ENCODE measurements at regions not wholly inside any gene's neighbourhood (a gene's known extent, or its start where the extent isn't known, plus 50 kb on each side); places are given as distances from the start of the nearest gene placed in this dataset.

DNA sequence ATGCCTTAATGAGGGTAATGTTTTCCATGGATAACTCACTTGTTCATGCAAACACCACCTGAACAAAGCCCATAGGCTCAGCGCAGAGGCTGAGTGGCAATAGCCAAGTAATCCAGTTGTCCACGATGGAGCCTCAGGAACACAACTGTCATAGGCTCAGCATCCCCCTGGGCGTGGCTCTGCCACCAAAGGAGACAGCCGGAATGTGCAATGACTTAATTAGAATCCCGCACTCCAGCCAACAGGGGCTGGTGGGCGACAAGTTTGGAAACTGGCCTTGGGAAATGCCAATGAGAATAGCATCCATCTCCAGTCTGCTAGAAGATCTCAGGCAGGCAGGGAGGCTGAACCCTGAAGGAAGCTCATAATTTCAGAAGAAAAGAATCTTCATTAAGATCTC is 411.7 kb upstream of the NRP1 start:
- no peak for DNase-seq (ENCODE audit: low read depth in 2 of 2)

DNA sequence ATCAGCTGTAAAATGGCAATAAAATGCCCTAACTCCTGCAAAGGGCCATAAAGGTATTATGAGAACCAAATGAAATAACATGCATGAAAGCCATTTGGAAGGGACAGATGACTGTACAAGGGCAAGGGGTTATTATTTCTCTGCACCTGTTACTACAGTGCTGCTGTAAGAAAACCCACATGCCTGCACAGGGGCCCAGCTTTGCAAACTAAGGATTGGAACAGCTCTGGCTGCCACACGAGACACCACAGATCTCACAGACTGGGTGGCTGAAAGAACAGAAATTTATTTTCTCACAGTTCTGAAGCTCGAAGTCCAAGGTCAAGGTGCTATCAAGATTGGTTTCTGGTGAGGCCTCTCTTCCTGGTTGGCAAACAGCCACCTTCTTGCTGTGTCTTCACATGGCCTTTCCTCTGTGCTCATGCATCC is 409.0 kb upstream of the NRP1 start:
- DNase-seq (ENCODE audit: low read depth in 2 of 2): no peak

DNA sequence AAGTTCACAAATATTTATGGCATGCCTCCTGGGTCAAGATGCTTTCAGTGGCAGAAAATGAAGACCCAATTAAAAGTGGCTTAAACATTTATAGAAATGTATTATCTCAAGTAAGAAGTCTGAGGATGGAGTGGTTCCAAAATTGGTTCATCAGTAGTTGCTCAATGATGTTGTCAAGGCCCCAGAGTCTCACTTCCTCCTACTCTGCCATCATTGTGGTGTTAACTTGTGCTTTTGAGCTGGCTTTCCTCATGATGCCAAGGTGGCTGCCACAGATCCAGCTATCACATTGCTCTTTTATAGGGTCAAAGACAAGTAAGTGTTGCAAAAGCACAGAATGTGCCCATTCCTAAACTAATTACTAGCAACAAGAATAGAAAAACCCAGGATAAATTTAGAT is 404.6 kb upstream of the NRP1 start:
- DNase-seq (ENCODE audit: low read depth in 2 of 2): no peak

DNA sequence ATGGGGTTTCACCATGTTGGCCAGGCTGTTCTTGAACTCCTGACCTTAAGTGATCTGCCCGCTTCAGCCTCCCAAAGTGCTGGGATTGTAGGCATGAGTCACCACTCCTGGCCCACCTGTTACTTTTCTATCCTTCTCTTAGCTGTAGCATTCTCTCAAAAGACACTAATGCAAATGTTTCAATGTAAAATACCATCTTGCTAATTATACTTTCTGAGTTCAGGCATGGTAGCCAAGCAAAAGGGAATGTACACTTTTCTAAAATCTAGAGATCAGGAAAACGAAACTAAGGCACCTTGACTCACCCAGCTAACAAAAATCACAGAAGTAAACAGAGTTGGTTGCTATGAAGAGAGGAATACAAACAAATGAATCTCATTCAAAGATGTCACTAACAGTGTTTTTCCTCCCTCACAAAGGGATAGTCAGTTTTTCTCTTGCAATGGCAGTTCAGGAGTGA is 401.0 kb upstream of the NRP1 start:
- DNase-seq (ENCODE audit: low read depth in 2 of 2): no peak

DNA sequence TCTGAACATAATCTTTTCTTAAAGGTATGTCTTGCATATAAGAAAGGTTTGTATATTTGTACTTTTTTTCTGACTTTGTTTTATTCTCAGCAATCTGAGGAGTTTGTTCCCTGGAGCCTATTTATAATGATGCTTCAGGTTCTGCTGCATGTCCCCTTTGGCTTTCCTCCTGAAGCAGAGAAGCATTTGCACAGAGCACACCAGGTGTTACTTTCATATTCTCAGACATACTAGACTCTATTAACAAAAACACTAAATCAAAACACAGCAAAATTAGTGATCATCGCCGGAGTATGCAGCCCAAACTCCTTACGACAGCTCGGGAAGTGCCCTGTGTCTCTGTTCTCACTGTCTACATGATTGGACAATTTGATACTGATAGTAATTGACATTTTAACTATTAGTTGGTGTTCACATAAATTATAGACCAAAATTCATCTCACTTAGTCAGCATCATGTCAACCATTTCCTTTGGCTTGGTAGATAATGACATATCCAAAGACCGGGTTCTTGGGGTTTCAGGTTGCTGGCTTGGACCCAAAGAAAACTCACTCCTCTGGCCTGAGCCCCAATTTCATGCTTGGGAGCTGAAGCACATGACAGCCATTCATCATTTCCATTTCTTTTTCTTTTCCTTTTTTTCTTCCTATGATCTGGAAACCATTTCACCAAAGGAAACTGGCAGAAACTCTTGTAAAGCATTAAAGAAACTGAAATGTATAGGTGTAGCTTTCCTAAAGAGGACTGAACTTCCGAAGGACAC is 400.1 kb upstream of the NRP1 start:
- DNase-seq (ENCODE audit: low read depth in 2 of 2): no peak

DNA sequence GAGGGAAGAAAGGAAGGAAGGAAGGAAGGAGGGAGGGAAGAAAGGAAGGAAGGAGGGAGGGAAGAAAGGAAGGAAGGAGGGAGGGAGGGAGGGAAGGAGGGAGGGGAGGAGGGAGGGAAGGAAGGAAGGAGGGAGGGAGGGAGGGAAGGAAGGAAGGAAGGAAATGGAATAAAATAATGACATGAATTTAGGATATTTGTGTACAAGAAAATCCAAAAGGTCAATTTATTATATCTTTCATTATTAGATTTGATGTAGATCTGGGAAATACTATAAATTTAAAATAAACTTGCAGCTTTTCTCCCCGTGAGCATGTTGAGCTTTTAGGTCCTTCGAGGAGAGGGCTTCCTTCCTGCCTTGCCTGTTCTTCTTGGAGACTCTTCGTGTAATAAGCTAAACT is 398.6 kb upstream of the NRP1 start:
- no peak for DNase-seq (ENCODE audit: low read depth in 2 of 2)

DNA sequence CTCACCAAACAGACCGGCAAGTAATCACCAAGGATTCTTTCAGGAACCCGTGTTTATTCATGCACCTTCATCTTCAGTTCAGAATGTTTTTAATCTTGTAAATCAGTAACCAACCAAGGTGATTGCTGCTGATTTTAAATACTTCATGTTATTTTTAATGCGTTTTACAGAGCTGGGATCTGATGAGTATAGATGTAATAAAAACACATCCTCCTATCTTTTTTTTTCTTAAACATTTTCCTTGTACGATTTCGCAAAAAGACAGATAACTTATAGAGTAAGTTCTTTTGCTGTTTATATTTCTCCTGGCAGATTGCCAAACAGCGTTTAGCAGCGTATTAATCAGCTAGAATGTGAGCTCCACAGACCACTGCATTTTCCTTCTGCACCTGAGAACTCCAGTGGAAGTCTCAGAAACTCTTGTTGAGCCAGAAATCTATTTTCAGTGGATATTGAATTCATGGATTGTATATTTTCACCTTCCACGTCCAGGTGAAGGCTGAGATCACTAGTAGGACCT is 397.8 kb upstream of the NRP1 start:
- DNase-seq (ENCODE audit: low read depth in 2 of 2): no peak

DNA sequence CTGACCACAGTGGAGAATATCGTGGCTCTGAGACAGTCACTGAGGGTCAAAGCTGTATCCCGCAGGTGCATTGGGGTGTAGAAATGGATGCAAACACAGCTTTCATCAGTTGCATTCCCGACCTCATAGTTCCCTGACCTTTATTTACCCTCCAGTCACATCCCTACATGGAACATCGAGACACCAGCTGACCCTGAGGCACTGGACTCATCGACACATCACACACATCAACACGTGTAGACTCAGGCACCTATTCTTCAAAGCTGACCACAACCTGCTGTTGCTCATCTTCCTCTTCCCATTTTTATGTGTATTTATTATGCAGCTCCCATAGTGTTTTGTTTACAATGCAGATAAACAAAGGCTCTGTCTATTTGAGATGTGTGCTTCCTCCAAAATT is 396.9 kb upstream of the NRP1 start:
- no peak for DNase-seq (ENCODE audit: low read depth in 2 of 2)

DNA sequence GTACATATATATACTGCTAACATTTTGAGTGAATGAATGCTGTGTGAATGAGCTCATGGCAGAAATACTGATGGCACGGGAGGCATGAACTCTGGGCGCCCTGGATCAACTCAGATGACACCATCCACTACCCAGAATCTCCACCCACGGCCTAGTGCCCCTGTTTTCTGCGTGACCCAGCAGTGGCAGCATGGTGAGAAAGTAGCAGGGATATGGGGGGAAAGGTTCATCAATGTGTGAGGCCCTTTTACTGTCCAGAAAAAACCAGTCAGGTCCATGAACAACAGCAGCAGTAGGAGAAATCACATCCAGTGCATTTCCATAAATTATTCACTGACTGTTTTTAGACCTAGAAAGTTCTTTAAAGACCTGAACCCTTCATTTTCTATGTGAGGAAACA is 391.0 kb upstream of the NRP1 start:
- DNase-seq (ENCODE audit: low read depth in 2 of 2): no peak

DNA sequence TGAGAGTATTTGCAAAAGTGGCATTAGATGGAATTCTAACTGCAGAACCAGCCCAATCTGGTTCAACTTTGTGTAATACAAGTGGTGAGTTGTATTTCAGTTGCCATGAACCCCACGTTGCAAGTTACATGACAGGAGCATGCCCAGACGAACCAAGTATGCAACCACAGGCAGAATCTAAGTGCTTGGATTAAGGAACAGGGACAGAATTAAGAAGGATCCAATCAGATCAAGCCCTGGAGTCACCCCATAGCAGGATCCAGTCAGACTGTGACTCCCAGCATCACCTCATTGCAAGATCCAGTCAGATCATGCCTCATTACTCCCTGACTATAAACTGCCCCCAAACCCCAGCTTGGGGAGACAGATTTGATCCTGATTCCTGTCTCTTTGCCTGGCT is 388.7 kb upstream of the NRP1 start:
- DNase-seq (ENCODE audit: low read depth in 2 of 2): no peak

DNA sequence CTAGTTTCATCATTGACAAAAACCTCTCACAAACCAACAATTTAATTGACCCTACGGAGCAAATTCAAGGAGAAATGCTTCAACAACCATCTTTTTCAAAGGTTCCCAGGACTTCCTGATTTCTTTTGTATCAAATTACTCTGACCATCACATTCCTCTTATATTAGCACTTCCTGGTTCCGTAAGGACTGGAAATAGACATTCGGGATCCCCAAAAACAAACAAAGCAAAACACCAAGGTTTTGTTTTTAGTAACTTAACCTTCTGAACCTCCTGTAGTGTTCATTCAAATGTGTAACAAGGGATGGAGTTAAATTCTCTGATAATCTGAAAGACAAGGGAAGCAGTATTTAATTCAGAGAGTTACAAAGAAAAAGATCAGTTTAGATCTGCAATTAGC is 387.6 kb upstream of the NRP1 start:
- no peak for DNase-seq (ENCODE audit: low read depth in 2 of 2)

DNA sequence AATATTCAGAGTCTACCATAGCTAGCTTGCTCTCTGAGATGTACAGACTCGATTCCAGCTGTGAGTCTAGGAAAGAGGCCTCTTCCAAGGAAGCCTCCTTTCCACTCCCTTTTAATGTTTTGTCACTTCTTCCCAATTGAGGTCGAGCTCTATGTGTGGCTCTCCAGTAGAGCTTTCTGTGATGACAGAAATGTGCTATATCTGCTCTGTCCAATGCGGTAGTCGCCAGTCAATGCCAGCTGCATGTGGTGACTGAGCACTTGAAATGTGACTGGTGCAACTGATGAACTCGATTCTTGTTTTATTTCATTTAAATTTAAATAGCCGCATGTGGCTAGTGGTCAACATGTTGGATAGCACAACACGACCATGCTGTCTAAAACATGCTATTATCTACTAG is 387.0 kb upstream of the NRP1 start:
- DNase-seq (ENCODE audit: low read depth in 2 of 2): no peak

DNA sequence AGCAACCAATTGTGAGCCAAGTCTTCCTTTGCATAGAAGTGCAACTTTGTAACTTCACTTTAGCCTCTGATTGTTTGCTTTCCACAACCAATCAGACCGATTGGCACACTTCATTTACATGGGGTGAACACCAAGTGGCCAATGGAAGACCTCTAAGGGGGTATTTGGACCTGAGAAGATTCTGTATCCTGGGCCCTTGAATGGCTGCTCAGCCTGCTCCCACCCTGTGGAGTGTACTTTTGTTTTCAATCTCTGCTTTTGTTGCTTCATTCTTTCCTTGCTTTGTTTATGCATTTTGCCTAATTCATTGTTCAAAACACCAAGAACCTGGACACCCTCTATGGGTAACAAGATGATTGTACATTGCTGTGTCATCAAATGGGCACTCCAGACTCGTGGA is 385.7 kb upstream of the NRP1 start:
- DNase-seq (ENCODE audit: low read depth in 2 of 2): no peak

DNA sequence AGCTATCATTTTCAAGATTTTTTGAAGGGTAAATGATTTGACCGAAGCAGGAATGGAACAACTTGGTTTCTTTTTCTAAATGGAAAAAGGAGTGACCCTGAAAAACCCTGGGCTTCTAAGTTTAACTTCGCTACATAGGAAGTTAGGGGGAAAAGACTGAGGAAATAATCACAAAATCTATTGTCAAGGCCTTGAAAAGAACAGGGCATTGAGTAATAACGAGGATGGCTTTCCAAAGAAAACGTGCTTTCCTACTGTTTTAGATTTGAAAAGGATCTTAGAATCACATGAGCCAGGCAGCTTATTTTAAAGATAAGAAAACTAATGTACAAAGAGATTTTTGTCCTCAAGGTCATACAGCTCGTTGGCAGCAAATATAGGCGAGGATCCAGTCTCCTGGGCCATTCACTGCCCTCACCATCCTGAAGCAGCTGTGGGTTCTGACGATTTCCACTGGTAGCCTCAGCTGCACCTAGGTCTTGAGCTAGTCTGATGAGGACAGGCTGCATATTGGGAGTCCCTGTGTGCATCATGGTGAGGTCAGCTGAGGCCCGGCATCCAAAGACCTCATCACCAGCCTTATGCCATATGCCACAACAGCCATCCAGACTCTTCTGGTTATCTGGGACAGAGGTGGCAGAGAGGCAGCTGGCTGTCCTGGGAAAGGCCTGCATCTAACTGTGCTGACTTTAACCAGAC is 384.7 kb upstream of the NRP1 start:
- DNase-seq (ENCODE audit: low read depth in 2 of 2): no peak

DNA sequence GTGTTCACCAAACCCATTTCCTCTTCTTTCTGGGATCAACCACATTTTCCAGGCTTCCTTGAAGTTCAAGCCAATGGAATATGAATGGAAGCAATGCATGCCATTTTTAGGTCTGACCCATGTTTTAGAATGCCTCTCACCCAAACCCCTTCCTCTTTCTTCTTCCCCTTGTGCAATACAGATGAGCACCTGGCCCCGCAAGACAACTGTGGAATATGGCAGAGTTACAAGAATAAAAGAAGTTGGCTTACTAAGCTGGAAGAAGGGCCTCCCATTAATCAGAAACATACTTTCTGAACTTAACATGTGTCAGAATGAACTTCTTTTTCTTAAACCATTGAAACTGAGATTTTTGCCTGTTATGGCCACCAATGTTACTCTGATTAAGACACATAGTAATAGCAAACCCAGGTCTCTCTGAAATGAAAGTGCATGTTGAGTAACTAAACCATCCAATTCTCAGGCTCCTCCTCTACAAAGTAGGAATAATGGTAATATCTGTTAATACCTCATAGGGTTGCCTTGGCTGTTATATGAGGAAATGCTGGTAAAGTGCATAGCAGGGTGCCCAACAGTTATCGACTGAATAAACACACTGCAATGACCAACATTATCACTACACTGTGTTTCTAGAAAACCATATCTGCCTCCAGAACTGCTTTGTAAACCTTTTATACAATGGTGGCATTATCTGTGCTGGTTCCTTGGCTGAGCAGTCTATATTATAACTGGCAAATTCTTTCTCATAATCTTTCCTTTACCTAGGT is 382.2 kb upstream of the NRP1 start:
- no peak for DNase-seq (ENCODE audit: low read depth in 2 of 2)

DNA sequence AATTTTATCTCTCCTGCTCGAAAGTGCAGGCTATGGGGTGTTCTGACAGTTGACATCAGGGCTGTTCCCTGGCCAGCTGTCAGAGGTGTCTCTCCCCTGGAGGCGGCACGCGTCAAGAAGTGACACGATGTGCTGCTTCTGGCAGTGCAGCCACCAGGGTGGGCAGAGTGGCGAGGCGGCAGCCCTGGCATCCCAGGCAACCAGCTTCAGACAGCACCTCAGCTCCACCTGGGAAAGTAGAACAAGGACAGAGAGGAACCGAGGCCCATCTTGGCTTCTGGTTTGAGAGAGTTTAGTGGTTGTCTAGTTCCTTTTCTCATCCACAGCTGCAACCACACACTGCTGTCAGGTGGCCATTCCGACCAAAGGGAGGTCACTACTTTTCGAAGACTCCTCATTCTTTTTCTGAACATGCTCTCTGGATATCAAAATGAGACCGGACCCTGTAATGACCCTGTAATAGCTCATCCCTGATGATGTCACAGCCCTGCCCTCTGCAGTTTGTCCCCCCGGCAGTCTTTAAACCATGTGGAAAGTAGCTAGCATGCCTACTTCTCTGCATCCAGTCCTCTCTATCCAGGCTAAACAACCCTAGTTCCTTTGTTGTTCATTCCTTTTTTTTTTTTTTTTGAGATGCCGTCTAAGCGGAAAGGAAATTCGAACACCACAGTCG is 381.0 kb upstream of the NRP1 start:
- DNase-seq (ENCODE audit: low read depth in 2 of 2): no peak

DNA sequence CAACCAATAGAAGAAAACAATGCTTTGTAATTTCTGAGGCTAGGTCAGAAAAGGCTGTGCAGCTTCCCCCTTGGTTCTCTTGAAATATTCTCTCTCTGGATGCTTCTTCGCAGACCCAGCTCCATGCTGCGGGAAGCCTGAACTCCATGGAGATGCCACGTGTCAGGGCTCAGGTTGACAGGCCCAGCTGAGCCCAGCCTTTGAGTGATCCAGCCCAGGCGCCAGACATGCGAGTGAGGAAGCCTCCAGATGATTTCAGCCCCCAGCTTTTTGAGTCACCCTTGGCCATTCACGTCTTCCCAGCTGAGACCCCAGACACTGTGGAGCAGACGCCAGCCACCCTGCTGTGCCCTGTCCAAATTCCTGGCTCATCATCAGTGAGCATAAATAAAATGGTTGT is 378.4 kb upstream of the NRP1 start:
- no peak for DNase-seq (ENCODE audit: low read depth in 2 of 2)

DNA sequence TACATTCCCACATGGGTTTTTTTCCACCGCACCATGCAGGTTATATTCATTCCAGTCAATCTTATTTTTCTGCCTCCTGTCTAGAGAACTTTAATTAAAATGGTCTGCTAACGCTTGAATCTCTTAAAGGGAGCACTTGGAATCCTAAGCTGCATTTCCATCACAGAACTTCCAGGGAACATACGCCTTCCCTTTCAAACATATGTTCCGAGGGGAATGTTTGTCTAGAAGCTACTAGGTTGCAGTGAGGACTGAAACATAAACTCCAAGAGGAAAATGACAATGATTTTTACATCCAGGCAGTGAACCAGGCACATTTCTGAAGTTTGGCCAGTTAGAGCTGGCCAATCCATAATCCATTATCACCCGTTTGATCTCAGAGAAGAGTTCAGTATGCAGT is 375.5 kb upstream of the NRP1 start:
- no peak for DNase-seq (ENCODE audit: low read depth in 2 of 2)

DNA sequence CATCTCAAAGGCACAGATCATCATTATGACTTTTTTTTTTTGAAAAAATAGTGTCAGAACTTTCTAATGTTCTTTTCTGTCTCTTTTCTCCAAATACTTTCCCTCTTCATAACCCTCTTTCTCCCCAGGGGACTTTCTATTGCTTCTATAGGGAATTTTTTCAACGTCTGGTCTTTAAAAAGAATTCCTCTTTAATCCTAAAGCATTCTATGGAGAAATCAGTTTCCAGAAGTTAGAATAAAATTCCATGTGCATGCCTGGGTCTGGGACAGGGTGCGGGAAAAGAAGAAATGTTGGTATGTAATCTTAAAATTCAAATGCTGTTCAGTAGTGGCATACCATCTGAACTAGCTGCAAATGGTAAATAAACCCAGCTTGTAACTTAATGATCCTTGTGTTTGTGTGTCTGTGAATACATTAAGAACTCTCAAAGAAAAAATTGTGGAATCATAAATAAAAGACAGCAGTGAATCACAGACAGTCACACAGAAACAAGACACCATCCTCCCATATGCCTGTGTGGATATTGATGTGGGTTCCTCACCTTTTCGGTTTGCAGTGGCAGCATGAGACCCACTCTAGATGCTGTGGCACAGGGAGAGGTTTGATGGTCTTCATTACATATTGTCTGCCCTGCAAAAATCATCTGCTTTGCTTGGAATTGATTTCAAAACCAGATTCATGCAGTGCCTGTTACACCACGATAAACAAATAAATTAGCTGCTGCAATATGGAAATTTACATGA is 374.7 kb upstream of the NRP1 start:
- peak; percentile 51 to 53 for DNase-seq (ENCODE audit: low read depth in 2 of 2)

DNA sequence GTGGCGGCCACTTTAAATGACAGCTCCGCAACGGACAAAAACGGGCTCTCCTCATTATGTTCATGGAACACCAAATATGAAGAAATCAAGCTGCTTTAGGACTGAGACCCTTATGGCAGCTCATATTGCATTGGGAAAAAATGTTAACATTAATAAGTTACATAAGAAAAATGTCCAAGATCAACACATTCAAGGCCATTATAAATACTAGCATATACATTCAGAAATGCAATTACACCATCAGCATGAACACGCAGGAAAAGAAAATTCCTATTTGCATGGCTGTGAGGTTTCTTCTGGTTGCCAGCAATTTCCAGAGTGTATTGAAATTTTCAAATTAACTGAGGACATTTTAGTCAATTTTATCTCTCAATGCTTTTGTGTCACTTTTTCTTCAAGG is 374.1 kb upstream of the NRP1 start:
- DNase-seq (ENCODE audit: low read depth in 2 of 2): no peak

DNA sequence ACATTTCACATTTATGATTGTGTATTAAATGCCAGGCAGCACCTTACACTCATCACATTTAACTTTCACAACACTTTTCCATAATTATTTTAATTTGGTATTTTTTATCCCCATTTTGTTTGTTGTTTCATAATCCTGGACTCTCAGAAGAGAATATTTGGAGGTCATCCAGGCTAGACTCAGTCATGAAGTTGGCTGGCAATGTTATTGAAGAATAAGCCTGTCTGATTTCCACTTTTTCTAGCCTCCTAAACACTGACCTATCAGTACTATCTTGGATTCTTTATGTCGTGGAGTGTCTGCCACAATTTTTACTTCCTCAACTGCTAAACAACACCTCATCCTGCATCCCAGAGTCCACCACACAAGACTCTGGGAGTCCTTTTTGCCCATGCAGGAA is 372.3 kb upstream of the NRP1 start:
- DNase-seq (ENCODE audit: low read depth in 2 of 2): no peak

All from fibroblast of skin of left quadriceps (primary cell).